ENCODE measurements at regions not wholly inside any gene's neighbourhood (a gene's known extent, or its start where the extent isn't known, plus 50 kb on each side); places are given as distances from the start of the nearest gene placed in this dataset.
A peak's percentile ranks its signal among the peaks of the same experiment; 100 is the strongest.
"Not testable (repeated sequence)": the region's sequence is repeated elsewhere in the genome, so short reads cannot be mapped to it uniquely, and the experiment has no call there.

DNA sequence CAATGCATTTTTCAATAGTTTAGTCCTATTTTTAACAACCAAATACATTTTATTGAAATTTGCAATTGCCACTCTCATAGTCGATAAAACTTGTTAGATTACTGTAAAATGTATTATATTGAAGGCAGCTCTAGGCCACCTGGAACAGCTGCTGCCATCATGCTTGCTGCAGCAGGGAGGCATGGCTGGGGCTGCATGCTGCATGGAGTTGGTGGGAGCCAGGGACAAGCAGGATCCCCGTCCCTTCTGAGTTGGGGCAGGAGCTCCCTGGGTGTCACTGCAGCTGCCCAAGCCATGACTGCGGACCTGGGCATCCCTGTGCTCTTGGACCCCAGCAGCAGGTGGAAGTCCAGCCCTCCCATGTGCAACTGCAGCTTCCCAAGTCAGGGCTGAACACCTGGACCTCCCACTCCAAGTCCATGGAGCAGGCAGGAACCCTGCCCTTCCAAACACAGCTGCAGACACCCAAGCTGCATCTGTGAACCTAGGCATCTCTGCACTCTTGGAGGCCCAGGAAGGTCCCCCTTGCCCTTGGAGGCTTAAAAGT is 742.0 kb downstream of the ZBBX start:
- no peak for DNase-seq

DNA sequence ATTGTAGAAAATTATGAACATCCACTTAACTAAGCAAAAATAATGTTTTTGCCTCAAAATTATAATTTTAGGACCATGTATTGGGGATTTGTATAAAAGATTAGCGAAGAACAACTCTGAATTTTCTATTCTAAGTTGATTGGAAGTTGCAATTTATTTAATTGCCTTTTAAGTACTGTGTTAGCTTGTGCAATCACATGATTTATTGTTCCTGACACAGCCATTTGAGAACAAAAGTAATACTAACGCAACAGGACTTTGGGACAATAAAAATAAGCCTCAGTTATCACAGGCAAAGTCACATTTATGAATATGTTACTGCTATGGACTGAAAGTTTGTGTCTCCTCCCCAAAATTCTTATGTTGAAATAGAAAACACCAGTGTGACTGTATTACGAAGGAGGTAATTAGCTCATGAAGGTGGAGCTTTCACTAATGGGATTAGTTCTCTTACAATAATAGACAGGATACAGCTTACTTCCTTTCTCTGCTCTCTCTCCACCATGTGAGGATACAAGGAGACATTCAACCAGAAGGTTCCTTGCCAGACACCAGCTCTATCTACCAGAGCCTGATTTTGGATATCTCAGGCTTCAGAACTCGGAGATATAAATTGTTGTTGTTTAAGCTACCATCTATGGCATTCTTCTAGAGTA is 745.9 kb downstream of the ZBBX start:
- no peak for DNase-seq

DNA sequence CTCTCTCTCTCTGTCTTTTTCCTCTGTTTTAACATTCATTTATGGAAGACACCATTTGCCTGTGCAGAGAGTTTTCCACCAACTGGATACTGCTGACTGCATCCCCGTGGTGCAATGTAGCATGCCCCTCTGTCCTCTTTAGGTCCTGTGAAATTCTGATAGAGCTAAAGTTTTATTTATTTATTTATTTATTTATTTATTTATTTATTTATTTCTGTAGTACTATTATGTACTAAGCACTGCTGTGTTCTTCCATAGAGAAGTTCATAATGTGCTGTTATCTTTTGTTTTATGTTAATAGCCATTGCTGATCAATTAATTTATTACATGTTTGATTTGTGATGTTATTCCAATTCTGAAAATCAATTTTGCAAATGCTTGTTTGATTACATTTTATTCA is 749.9 kb downstream of the ZBBX start:
- DNase-seq: no peak

DNA sequence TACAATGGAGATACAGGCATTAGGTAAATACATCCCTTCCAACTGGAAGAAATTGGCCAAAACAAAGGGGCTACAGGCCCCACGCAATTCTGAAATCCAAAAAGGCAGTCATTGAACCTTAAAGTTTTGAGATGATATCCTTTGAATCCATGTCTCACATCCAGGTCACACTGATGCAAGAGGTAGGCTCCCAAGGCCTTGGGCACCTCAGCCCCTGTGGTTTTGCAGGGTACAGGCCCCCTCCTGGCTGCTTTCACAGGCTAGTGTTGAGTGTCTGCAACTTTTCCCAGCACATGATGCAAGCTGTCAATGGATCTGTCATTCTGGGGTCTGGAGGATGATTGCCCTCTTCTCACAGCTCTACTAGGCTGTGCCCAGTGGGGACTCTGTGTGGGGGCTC is 766.7 kb downstream of the ZBBX start:
- no peak for DNase-seq

- DNase-seq: not testable (repeated sequence)
Observed at GRCh38 chr3:166612761-166613160, 767.3 kb downstream of the ZBBX start.

DNA sequence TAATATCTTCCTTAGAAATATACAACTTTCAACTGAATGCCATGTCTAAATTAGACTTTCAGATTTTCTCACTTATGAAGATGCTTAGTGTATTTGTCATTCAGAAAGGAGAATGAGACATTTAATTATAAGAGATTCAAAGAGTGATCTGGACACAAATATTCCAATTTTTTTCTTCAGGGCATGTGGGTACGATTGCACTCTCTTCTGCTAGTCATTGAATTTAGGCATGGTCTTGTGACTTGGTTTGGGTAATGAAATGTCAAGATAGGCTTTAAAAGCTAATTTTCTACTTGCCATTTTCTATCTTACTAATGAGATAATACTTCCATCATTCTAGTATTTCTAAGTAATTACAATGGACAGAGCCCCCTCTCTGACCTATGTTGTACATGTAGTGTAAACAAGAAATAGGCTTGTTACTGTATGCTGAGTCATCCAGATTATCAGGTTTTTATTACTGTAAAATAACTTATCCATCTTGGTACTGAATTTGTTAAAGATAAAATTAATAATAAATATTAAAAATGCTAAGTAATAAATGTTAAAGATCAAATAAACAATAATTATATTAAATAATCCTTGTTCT is 770.8 kb upstream of the BCHE start:
- no peak for DNase-seq

DNA sequence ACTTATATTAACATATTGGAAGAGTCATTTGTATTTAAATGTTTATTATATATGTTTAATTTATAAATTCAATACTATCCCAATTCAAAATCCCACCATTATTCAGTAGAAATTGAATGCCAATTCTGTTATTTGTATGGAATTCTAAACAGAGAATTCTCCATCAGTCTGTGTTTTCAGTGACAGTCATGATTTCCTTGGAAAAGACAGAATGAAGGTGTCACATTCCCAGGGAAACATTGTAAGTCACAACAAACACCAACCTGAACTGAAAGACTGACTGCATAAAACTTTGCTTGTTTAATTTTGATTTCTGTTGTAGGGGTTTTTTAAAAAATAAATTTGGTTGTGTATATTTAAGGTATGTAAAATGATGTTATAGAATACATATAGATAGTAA is 769.8 kb upstream of the BCHE start:
- DNase-seq: no peak

DNA sequence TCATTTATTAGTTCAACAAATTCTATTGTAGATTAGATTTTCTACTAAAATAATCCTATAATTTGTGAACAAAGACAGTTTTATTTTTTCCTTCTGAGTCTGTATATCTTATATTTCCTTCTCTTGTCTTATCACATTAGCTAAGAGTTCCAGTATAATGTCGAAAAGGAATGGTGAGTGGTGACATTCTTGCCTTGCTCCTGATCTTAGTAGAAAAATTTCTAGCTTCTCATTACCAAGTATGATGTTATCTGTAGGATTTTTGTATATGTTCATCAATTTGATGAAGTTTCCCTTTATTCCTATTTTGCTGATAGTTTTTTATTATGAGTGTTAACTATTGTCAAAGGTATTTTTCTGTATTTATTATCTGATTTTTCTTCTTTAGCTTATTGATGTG is 756.6 kb upstream of the BCHE start:
- DNase-seq: no peak

DNA sequence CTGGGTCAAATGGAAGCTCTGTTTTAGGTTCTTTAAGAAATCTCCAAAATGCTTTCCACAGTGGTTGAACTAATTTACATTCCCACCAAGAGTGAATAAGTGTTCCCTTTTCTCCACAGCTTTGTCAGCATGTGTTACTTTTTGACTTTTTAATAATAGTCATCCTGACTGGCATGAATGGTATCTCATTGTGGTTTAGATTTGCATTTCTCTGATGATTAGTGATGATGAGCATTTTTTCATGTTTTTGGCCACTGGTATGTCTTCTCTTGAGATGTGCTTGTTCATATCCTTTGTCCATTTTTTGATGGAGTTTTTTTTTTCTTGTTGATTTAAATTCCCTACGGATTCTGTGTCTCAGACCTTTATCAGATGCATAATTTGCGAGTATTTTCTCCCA is 745.0 kb upstream of the BCHE start:
- no peak for DNase-seq

GRCh38 chr3:166580561-166580960 is 743.3 kb upstream of the BCHE start:
- no peak for DNase-seq

GRCh38 chr3:166575161-166575560 is 737.9 kb upstream of the BCHE start:
- DNase-seq: no peak

DNA sequence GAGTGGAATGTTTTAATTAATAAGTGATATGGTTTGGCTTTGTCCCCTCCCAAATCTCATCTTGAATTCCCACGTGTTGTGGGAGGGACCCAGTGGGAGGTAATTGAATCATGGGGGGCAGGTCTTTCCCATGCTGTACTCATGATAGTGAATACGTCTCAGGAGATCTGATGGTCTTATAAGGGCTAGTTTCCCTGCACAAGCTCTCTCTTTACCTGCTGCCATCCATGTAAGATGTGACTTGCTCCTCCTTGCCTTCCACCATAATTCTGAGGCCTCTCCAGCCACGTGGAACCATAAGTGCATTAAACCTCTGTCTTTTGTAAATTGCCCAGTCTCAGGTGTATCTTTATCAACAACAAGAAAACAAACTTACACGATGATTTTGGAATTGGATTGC is 734.5 kb upstream of the BCHE start:
- not testable (repeated sequence) for DNase-seq

GRCh38 chr3:166570102-166570501 is 732.9 kb upstream of the BCHE start:
- no peak for DNase-seq

- no peak for DNase-seq
Observed at GRCh38 chr3:166569589-166569988, 732.4 kb upstream of the BCHE start.

DNA sequence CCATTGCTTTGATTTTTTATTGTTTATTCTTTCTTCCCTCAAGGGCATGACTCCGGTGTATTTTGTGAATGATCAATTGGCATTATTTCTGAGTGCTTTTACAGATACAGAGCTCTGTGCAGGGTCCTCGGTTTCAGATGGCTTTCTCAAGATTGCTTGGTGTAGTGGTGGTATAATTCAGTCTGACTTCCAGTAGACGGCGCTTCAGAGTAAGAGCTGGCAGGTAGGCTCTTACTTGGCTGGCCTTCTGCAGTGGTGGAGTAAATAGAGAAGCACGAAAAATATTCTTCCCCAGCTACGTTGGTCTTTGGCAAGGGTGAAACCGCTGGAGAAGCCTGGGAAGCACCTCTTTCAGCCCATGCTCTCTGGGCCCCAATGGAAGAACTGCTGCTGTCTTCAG is 723.0 kb upstream of the BCHE start:
- DNase-seq: no peak

- DNase-seq: no peak
Observed at GRCh38 chr3:166556955-166557354, 719.7 kb upstream of the BCHE start.

DNA sequence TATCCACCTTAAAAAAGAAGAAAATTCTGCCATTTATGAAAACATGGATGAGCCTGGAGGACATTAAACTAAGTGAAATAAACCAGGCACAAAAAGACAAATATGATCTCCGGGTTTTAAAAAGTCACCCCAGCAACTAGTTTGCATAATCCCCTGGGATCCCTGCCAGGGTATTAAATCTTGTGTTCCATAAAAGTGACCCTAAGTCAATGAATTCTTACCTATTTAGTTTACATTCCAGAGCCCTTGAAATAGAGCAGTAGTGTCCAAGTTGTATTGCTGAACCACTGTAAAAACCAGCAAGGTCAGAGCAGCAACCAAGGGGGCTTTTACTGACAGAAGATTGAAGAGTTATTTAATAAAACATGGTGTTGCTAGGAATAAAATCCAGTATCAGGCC is 716.8 kb upstream of the BCHE start:
- DNase-seq: no peak

- DNase-seq: no peak
Observed at GRCh38 chr3:166533740-166534139, 696.5 kb upstream of the BCHE start.

DNA sequence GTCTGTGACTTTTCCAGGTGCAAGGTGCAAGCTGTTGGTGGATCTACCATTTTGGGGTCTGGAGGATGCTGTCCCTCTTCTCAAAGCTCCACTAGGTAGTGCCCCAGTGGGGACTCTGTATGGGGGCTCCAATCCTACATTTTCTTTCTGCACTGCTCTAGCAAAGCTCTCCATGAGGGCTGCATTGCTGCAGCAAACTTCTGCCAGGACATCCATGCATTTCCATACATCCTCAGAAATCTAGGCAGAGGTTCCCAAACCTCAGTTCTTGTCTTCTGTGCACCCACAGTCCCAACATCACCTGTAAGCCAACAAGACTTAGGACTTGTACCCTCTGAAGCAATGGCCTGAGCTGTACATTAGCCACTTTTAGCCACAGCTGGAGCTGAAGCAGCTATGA is 694.5 kb upstream of the BCHE start:
- DNase-seq: no peak

- peak; percentile 21 for DNase-seq
Observed at GRCh38 chr3:166527325-166527724, 690.1 kb upstream of the BCHE start.

- no peak for DNase-seq
Observed at GRCh38 chr3:166526881-166527280, 689.7 kb upstream of the BCHE start.

- no peak for DNase-seq
Observed at GRCh38 chr3:166522017-166522416, 684.8 kb upstream of the BCHE start.

GRCh38 chr3:166519443-166519842 is 682.2 kb upstream of the BCHE start:
- DNase-seq: no peak

- no peak for DNase-seq
Observed at GRCh38 chr3:166518040-166518439, 680.8 kb upstream of the BCHE start.

GRCh38 chr3:166510382-166510781 is 673.2 kb upstream of the BCHE start:
- DNase-seq: no peak
